ENCODE measurements at regions not wholly inside any gene's neighbourhood (a gene's known extent, or its start where the extent isn't known, plus 50 kb on each side); places are given as distances from the start of the nearest gene placed in this dataset.

DNA sequence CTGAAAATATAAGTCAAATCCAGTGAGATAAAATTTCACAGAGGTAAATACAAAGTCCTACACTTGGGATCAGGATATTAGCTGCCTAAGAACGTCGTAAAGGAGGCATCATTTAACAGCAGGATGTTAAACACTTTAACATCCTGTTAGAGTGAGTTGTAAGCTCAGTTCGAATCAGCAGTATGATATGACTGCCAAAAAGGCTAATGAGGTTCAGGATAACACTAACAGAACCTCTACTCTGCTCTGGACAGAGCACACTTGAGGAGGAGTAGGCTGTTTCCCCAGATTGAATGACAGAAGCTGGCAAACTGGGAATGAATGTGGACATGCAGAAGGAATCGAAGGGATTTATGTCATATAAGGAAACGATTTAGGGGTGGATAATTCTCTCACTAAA lies 227.1 kb upstream of the CD96 start:
- ATAC-seq = no peak
- RAD21 ChIA-PET (ENCODE audit: low non-redundant PET in 1 of 2, low total read pairs in 2 of 2, uncharacterized antibody in 2 of 2, unreplicated experiment in 2 of 2) = no interaction called here
- H4K20me1 ChIP-seq (ENCODE audit: insufficient read depth) = no peaks in the 10 kb centered on the region
- no peaks in the 10 kb centered on the region for H3K27me3 ChIP-seq (ENCODE audit: insufficient read depth, low read length)
- CTCF ChIA-PET = no interaction called here
- no peak for DNase-seq (ENCODE audit: low read depth, low spot score)
- intact Hi-C loops (cut with micrococcal nuclease) = no loop called here
- POLR2A ChIA-PET = no interaction called here
- H3K9me3 ChIP-seq (ENCODE audit: control insufficient read depth in 1 of 2, insufficient read depth in 1 of 2, low read depth in 1 of 2, low read length in 2 of 2) = no peaks in the 10 kb centered on the region
- H3K4me3 ChIP-seq (replicated peaks in 1 of 2; ENCODE audit: low read depth in 1 of 2, low read length in 2 of 2) = no peak overlapping the region
- H2AFZ ChIP-seq (ENCODE audit: low read depth, low read length, poor library complexity, severe bottlenecking) = no peak overlapping the region
- H3K4me2 ChIP-seq (ENCODE audit: low read length) = no peak overlapping the region
- H3K9ac ChIP-seq (ENCODE audit: low read length) = no peak overlapping the region
- no peak overlapping the region for H3K27ac ChIP-seq (ENCODE audit: low read depth, low read length)
- no peaks in the 10 kb centered on the region for H3K36me3 ChIP-seq (ENCODE audit: control insufficient read depth in 1 of 2, insufficient read depth in 2 of 2, low read length in 2 of 2)
- no peaks in the 10 kb centered on the region for H3K9me2 ChIP-seq (ENCODE audit: insufficient read depth)
- no TSS peak for BruUV-seq (replicated peaks)
- TF ChIP-seq SRF (IDR thresholded peaks at IDR 0.05; ENCODE audit: low read depth) = no peak
- no peak for TF ChIP-seq POLR2A (IDR thresholded peaks at IDR 0.05; ENCODE audit: borderline replicate concordance, extremely low read depth, insufficient read depth, insufficient read length)
- no peak for TF ChIP-seq JUND (IDR thresholded peaks at IDR 0.05)
- no peak for TF ChIP-seq EZH2phosphoT487 (IDR thresholded peaks at IDR 0.05; ENCODE audit: borderline replicate concordance)
- no peak for TF ChIP-seq SP1 (IDR thresholded peaks at IDR 0.05; ENCODE audit: low read depth)
- no peak for TF ChIP-seq FOSL1 (IDR thresholded peaks at IDR 0.05; ENCODE audit: low read depth)
- TF ChIP-seq YY1 (IDR thresholded peaks at IDR 0.05; ENCODE audit: extremely low read depth, insufficient replicate concordance, low read depth, low read length) = no peak
- no peak for TF ChIP-seq ELF1 (IDR thresholded peaks at IDR 0.05; ENCODE audit: borderline replicate concordance, low read depth)
- TF ChIP-seq, protein P1, sequence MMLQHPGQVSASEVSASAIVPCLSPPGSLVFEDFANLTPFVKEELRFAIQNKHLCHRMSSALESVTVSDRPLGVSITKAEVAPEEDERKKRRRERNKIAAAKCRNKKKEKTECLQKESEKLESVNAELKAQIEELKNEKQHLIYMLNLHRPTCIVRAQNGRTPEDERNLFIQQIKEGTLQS (IDR thresholded peaks at IDR 0.05) = no peak
- no peak for TF ChIP-seq SIN3A (IDR thresholded peaks at IDR 0.05; ENCODE audit: low read depth)
- no peak for TF ChIP-seq POLR2AphosphoS5 (IDR thresholded peaks at IDR 0.05; ENCODE audit: low read depth, low read length)
- TF ChIP-seq CBX3 (IDR thresholded peaks at IDR 0.05; ENCODE audit: low read depth) = no peak
- no peak for TF ChIP-seq CEBPB (IDR thresholded peaks at IDR 0.05; ENCODE audit: low read depth)
- no peak for TF ChIP-seq EGR1 (IDR thresholded peaks at IDR 0.05; ENCODE audit: low read depth)
- TF ChIP-seq EZH2 (IDR thresholded peaks at IDR 0.05) = no peak
- TF ChIP-seq, protein P2, sequence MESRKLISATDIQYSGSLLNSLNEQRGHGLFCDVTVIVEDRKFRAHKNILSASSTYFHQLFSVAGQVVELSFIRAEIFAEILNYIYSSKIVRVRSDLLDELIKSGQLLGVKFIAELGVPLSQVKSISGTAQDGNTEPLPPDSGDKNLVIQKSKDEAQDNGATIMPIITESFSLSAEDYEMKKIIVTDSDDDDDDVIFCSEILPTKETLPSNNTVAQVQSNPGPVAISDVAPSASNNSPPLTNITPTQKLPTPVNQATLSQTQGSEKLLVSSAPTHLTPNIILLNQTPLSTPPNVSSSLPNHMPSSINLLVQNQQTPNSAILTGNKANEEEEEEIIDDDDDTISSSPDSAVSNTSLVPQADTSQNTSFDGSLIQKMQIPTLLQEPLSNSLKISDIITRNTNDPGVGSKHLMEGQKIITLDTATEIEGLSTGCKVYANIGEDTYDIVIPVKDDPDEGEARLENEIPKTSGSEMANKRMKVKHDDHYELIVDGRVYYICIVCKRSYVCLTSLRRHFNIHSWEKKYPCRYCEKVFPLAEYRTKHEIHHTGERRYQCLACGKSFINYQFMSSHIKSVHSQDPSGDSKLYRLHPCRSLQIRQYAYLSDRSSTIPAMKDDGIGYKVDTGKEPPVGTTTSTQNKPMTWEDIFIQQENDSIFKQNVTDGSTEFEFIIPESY (IDR thresholded peaks at IDR 0.05; ENCODE audit: extremely low read depth, insufficient replicate concordance, low read length) = no peak
- TF ChIP-seq ZNF274 (IDR thresholded peaks at IDR 0.05; ENCODE audit: low read depth, low read length) = no peak
- H3K4me1 ChIP-seq (ENCODE audit: control insufficient read depth in 1 of 2, insufficient read depth in 2 of 2, low read length in 2 of 2) = no peaks in the 10 kb centered on the region
- H3K79me2 ChIP-seq (ENCODE audit: insufficient read depth, low read length) = no peaks in the 10 kb centered on the region

Measured in HCT116 (cell line).